Neural cell (in vitro differentiated cells): ENCODE measurements at regions not wholly inside any gene's neighbourhood (a gene's known extent, or its start where the extent isn't known, plus 50 kb on each side); places are given as distances from the start of the nearest gene placed in this dataset.

Source experiments
- EP300 ChIP-seq: fragments of 450-650 bp; conservative IDR thresholded peaks from 2 replicates; pipeline ENCODE4 v1.6.1; 2014; ENCODE audit warnings: antibody characterized with exemption, mild to moderate bottlenecking, moderate library complexity; ENCODE audit not compliant: poor library complexity, severe bottlenecking
- EZH2 ChIP-seq: fragments of 200-600, 300-800 bp; shearing (Covaris generic), sonication (generic); IDR thresholded peaks from 2 replicates; pipeline ENCODE4 v1.6.1; 2014; ENCODE audit warnings: antibody characterized with exemption, low read length, borderline replicate concordance, mild to moderate bottlenecking; ENCODE audit not compliant: insufficient read depth, poor library complexity, severe bottlenecking
- POLR2AphosphoS5 ChIP-seq: IDR thresholded peaks from 2 replicates; pipeline ENCODE4 v1.6.1; 2012
- RAD21 ChIP-seq: fragments of 450-650 bp; conservative IDR thresholded peaks from 2 replicates; pipeline ENCODE4 v1.6.1; 2014; ENCODE audit warnings: antibody characterized with exemption, mild to moderate bottlenecking, moderate library complexity
- TAF1 ChIP-seq: IDR thresholded peaks from 2 replicates; pipeline ENCODE4 v1.6.1; 2012; ENCODE audit warnings: low read depth
- TF ChIP-seq, protein P1 (sequence below): fragments of 450-650 bp; IDR thresholded peaks from 2 replicates; pipeline ENCODE4 v1.5.1; 2014; ENCODE audit warnings: antibody characterized with exemption, mild to moderate bottlenecking, moderate library complexity; ENCODE audit not compliant: poor library complexity, severe bottlenecking
- TF ChIP-seq, protein P2 (sequence below): IDR thresholded peaks from 2 replicates; pipeline ENCODE4 v1.6.1; 2012; ENCODE audit warnings: borderline replicate concordance

DNA sequence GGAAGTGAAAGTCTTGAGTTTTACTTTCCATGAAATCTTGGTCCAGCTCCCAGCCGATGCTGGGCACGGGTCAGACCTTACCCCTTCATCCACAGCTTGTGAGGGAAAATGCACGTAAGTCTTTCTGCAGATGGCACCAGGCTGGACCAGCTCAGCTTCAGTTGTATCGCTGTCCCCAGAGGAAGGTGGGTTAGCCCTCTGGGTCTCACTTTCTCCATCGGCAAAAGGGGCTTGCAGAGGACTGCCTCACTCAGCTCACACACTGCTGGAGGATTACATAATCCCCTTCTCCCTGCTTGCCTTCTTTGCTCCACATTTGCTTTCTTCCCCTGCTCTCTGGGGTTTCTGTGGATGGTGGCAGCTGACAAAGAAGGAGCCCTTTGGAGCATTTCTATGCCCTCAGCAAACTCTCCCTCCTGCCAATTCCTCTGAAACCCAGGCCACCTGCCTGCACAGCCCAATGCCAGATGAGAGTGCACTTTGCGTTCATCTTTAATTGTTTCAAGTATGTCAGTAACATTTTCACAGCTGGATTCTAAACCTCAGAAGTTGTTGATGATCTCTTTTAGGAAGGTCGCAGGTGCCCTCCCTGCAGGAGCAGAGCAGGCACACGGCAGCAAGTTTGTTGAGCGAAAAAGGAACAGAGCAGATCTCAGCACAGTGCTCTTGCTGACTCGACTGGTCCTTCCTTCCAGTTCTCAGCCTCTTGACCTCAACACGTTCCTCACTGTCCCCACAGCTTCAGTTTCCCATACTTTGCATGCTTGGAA lies 155.6 kb upstream of the GLI2 start:
- TF ChIP-seq, protein P1, sequence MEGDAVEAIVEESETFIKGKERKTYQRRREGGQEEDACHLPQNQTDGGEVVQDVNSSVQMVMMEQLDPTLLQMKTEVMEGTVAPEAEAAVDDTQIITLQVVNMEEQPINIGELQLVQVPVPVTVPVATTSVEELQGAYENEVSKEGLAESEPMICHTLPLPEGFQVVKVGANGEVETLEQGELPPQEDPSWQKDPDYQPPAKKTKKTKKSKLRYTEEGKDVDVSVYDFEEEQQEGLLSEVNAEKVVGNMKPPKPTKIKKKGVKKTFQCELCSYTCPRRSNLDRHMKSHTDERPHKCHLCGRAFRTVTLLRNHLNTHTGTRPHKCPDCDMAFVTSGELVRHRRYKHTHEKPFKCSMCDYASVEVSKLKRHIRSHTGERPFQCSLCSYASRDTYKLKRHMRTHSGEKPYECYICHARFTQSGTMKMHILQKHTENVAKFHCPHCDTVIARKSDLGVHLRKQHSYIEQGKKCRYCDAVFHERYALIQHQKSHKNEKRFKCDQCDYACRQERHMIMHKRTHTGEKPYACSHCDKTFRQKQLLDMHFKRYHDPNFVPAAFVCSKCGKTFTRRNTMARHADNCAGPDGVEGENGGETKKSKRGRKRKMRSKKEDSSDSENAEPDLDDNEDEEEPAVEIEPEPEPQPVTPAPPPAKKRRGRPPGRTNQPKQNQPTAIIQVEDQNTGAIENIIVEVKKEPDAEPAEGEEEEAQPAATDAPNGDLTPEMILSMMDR, result no peak
- no peak for TF ChIP-seq TAF1
- TF ChIP-seq EZH2, result no peak
- TF ChIP-seq, protein P2, sequence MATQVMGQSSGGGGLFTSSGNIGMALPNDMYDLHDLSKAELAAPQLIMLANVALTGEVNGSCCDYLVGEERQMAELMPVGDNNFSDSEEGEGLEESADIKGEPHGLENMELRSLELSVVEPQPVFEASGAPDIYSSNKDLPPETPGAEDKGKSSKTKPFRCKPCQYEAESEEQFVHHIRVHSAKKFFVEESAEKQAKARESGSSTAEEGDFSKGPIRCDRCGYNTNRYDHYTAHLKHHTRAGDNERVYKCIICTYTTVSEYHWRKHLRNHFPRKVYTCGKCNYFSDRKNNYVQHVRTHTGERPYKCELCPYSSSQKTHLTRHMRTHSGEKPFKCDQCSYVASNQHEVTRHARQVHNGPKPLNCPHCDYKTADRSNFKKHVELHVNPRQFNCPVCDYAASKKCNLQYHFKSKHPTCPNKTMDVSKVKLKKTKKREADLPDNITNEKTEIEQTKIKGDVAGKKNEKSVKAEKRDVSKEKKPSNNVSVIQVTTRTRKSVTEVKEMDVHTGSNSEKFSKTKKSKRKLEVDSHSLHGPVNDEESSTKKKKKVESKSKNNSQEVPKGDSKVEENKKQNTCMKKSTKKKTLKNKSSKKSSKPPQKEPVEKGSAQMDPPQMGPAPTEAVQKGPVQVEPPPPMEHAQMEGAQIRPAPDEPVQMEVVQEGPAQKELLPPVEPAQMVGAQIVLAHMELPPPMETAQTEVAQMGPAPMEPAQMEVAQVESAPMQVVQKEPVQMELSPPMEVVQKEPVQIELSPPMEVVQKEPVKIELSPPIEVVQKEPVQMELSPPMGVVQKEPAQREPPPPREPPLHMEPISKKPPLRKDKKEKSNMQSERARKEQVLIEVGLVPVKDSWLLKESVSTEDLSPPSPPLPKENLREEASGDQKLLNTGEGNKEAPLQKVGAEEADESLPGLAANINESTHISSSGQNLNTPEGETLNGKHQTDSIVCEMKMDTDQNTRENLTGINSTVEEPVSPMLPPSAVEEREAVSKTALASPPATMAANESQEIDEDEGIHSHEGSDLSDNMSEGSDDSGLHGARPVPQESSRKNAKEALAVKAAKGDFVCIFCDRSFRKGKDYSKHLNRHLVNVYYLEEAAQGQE, result no peak
- TF ChIP-seq POLR2AphosphoS5, result no peak
- TF ChIP-seq RAD21, result no peak
- TF ChIP-seq EP300, result no peak
